ENCODE measurements at regions not wholly inside any gene's neighbourhood (a gene's known extent, or its start where the extent isn't known, plus 50 kb on each side); places are given as distances from the start of the nearest gene placed in this dataset.
"Not testable (repeated sequence)": the region's sequence is repeated elsewhere in the genome, so short reads cannot be mapped to it uniquely, and the experiment has no call there.

DNA sequence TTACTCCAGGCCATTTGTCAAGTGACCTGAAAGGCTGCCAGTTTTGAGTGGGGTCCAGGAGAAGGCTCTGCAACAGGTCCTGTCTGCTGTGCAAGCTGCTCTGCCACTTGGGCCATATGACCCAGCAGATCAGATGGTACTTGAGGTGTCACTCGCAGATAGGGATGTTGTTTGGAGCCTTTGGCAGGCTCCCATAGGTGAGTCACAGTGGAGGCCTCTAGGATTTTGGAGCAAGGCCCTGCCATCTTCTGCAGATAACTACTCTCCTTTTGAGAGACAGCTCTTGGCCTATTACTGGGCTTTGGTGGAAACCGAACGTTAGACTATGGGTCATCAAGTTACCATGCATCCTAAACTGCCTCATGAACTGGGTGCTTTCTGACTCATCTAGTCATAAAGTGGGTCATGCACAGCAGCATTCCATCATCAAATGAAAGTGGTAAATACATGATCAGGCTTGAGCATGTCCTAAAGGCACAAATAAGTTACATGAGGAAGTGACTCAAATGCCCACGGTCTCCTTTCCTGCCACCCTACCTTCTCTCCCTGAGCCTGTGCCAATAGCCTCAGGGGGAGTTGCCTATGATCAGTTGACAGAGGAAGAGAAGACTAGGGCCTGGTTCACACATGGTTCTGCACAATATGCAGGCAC lies 87.0 kb upstream of the RANBP6 start:
- TF ChIP-seq, protein P1, sequence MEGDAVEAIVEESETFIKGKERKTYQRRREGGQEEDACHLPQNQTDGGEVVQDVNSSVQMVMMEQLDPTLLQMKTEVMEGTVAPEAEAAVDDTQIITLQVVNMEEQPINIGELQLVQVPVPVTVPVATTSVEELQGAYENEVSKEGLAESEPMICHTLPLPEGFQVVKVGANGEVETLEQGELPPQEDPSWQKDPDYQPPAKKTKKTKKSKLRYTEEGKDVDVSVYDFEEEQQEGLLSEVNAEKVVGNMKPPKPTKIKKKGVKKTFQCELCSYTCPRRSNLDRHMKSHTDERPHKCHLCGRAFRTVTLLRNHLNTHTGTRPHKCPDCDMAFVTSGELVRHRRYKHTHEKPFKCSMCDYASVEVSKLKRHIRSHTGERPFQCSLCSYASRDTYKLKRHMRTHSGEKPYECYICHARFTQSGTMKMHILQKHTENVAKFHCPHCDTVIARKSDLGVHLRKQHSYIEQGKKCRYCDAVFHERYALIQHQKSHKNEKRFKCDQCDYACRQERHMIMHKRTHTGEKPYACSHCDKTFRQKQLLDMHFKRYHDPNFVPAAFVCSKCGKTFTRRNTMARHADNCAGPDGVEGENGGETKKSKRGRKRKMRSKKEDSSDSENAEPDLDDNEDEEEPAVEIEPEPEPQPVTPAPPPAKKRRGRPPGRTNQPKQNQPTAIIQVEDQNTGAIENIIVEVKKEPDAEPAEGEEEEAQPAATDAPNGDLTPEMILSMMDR (IDR thresholded peaks at IDR 0.05): not testable (repeated sequence)
- TF ChIP-seq ZFX (IDR thresholded peaks at IDR 0.05; ENCODE audit: borderline replicate concordance): not testable (repeated sequence)

Data from 22Rv1 (cell line).